ENCODE measurements at regions not wholly inside any gene's neighbourhood (a gene's known extent, or its start where the extent isn't known, plus 50 kb on each side); places are given as distances from the start of the nearest gene placed in this dataset.

DNA sequence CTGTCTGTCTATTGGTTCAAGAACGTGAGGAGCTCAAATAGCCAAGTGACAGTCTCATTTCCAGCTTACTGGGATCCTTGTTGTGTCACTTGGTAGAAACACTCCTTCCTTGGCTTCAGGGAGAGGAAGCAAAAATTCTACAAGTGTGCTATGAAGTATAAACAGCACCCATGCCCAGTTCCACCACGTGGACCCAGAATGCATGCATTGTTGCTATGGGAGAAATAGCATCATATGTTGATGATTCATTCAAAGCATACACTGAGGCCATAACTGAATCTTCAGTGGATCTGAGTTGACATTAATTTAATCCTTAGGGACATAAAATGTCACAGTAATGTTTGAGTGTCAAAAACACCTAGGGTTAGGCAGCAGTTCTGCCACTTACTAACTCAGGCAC is 199.0 kb upstream of the RXFP2 start:
- no peak for TF ChIP-seq POLR2A (IDR thresholded peaks at IDR 0.05; ENCODE audit: low read depth, low read length)
- TF ChIP-seq TAF1 (IDR thresholded peaks at IDR 0.05; ENCODE audit: borderline replicate concordance, low read depth, low read length): no peak

All from GM12892 (cell line).